ENCODE measurements at regions not wholly inside any gene's neighbourhood (a gene's known extent, or its start where the extent isn't known, plus 50 kb on each side); places are given as distances from the start of the nearest gene placed in this dataset.
A peak's percentile ranks its signal among the peaks of the same experiment; 100 is the strongest.

- no peak for DNase-seq (ENCODE audit: extremely low read depth, insufficient read length)
- peak; percentile 27 for TF ChIP-seq CTCF (IDR thresholded peaks at IDR 0.05; ENCODE audit: insufficient read depth, low read length, poor library complexity, severe bottlenecking)
- no peak overlapping the region for H3K4me3 ChIP-seq (replicated peaks; ENCODE audit: low read depth, low read length)
- H3K36me3 ChIP-seq (ENCODE audit: control insufficient read depth, insufficient read depth, low read length) = no peaks in the 10 kb centered on the region
- peaks cover under 1% of the 10 kb centered on the region for H3K27me3 ChIP-seq (replicated peaks; ENCODE audit: control insufficient read depth, insufficient read depth, low read length)
Observed at GRCh38 chr12:45655186-45655585, 74.3 kb upstream of the ARID2 start.

- Histone ChIP-seq H3K36me3 (ENCODE audit: control insufficient read depth, insufficient read depth, low read length) (no peaks in the 10 kb centered on the region), H3K27me3 (replicated peaks; ENCODE audit: control insufficient read depth, insufficient read depth, low read length) (peaks cover 4% of the 10 kb centered on the region), H3K4me3 (replicated peaks; ENCODE audit: low read depth, low read length) (no peak overlapping the region)
- TF ChIP-seq CTCF (IDR thresholded peaks at IDR 0.05; ENCODE audit: insufficient read depth, low read length, poor library complexity, severe bottlenecking) = no peak
- no peak for DNase-seq (ENCODE audit: extremely low read depth, insufficient read length)
Observed at GRCh38 chr12:45655743-45656142, 73.8 kb upstream of the ARID2 start.

GRCh38 chr12:45658020-45658419 lies 71.5 kb upstream of the ARID2 start:
- H3K36me3 ChIP-seq (ENCODE audit: control insufficient read depth, insufficient read depth, low read length) = no peaks in the 10 kb centered on the region
- no peak for DNase-seq (ENCODE audit: extremely low read depth, insufficient read length)
- H3K27me3 ChIP-seq (replicated peaks; ENCODE audit: control insufficient read depth, insufficient read depth, low read length) = peaks cover 4% of the 10 kb centered on the region
- no peak overlapping the region for H3K4me3 ChIP-seq (replicated peaks; ENCODE audit: low read depth, low read length)
- no peak for TF ChIP-seq CTCF (IDR thresholded peaks at IDR 0.05; ENCODE audit: insufficient read depth, low read length, poor library complexity, severe bottlenecking)

- Histone ChIP-seq H3K36me3 (ENCODE audit: control insufficient read depth, insufficient read depth, low read length) (no peaks in the 10 kb centered on the region), H3K27me3 (replicated peaks; ENCODE audit: control insufficient read depth, insufficient read depth, low read length) (peaks cover 4% of the 10 kb centered on the region), H3K4me3 (replicated peaks; ENCODE audit: low read depth, low read length) (no peak overlapping the region)
- no peak for TF ChIP-seq CTCF (IDR thresholded peaks at IDR 0.05; ENCODE audit: insufficient read depth, low read length, poor library complexity, severe bottlenecking)
- no peak for DNase-seq (ENCODE audit: extremely low read depth, insufficient read length)
Observed at GRCh38 chr12:45660330-45660729, 69.2 kb upstream of the ARID2 start.

- peaks cover 4% of the 10 kb centered on the region for H3K27me3 ChIP-seq (replicated peaks; ENCODE audit: control insufficient read depth, insufficient read depth, low read length)
- H3K4me3 ChIP-seq (replicated peaks; ENCODE audit: low read depth, low read length) = no peak overlapping the region
- no peaks in the 10 kb centered on the region for H3K36me3 ChIP-seq (ENCODE audit: control insufficient read depth, insufficient read depth, low read length)
- DNase-seq (ENCODE audit: extremely low read depth, insufficient read length) = no peak
- TF ChIP-seq CTCF (IDR thresholded peaks at IDR 0.05; ENCODE audit: insufficient read depth, low read length, poor library complexity, severe bottlenecking) = no peak
Observed at GRCh38 chr12:45663455-45663854, 66.1 kb upstream of the ARID2 start.

- H3K27me3 ChIP-seq (replicated peaks; ENCODE audit: control insufficient read depth, insufficient read depth, low read length) = no peaks in the 10 kb centered on the region
- DNase-seq (ENCODE audit: extremely low read depth, insufficient read length) = no peak
- H3K36me3 ChIP-seq (ENCODE audit: control insufficient read depth, insufficient read depth, low read length) = no peaks in the 10 kb centered on the region
- no peak overlapping the region for H3K4me3 ChIP-seq (replicated peaks; ENCODE audit: low read depth, low read length)
- TF ChIP-seq CTCF (IDR thresholded peaks at IDR 0.05; ENCODE audit: insufficient read depth, low read length, poor library complexity, severe bottlenecking) = no peak
Observed at GRCh38 chr12:45665941-45666340, 63.6 kb upstream of the ARID2 start.

Data from GM06990 (cell line).